IMR-90 (cell line): ENCODE measurements at regions not wholly inside any gene's neighbourhood (a gene's known extent, or its start where the extent isn't known, plus 50 kb on each side); places are given as distances from the start of the nearest gene placed in this dataset.

Source experiments
- ATAC-seq: fragments of 200-7000 bp; cut with Tn5 transposase; 2 replicates; pipeline ENCODE4 v1.9.1; 2020; ENCODE audit warnings: low read depth, mild to moderate bottlenecking, moderate library complexity
- BruUV-seq: library from RNA; stranded (reverse); fragments of 400-500 nt; replicated peaks from 2 replicates; lab custom pipeline; 2021; lab: Mats Ljungman, UMichigan
- CTCF ChIA-PET: fragments of 300-600 bp; formaldehyde crosslinking; extraction: SDS; loops from one replicate; lab custom pipeline; 2021; ENCODE audit warnings: antibody characterized with exemption; lab: Yijun Ruan, JAX
- POLR2A ChIA-PET: fragments of 300-600 bp; sonication (Branson Sonifier 250); formaldehyde crosslinking; loops from one replicate; lab custom pipeline; 2022; ENCODE audit warnings: antibody characterized with exemption; ENCODE audit not compliant: unreplicated experiment; lab: Charles Lee
- DNase-seq: peaks from one replicate; pipeline ENCODE4 v3.0.0; 2013
- H2AFZ ChIP-seq: replicated peaks from 2 replicates; pipeline ENCODE3; 2013; ENCODE audit warnings: low read length, mild to moderate bottlenecking; ENCODE audit not compliant: poor library complexity
- H2AK5ac ChIP-seq: 2 replicates; pipeline ENCODE4 v1.6.1; 2013; ENCODE audit warnings: low read depth, low read length, inconsistent platforms
- H2AK9ac ChIP-seq: replicated peaks from 2 replicates; pipeline ENCODE3; 2013; ENCODE audit warnings: mild to moderate bottlenecking, low read depth, low read length, moderate library complexity; ENCODE audit not compliant: poor library complexity
- H2BK120ac ChIP-seq: 2 replicates; pipeline ENCODE4 v1.6.1; 2013; ENCODE audit warnings: low read depth, low read length, inconsistent platforms
- H2BK15ac ChIP-seq: 3 replicates; pipeline ENCODE4 v1.6.1; 2013; ENCODE audit warnings: low read depth, low read length, inconsistent platforms
- H2BK20ac ChIP-seq: 2 replicates; pipeline ENCODE4 v1.6.1; 2013; ENCODE audit warnings: low read depth, mild to moderate bottlenecking, inconsistent platforms, low read length, moderate library complexity
- H2BK5ac ChIP-seq: 2 replicates; pipeline ENCODE4 v1.6.1; 2013; ENCODE audit warnings: mild to moderate bottlenecking, low read depth, low read length, inconsistent platforms; ENCODE audit not compliant: poor library complexity, severe bottlenecking
- H3K14ac ChIP-seq: replicated peaks from 2 replicates; pipeline ENCODE4 v1.6.1; 2013; ENCODE audit warnings: low read depth, low read length, inconsistent platforms
- H3K18ac ChIP-seq: 2 replicates; pipeline ENCODE4 v1.6.1; 2013; ENCODE audit warnings: low read depth, low read length, control low read depth
- H3K23ac ChIP-seq: 2 replicates; pipeline ENCODE4 v1.6.1; 2013; ENCODE audit warnings: low read depth, low read length, inconsistent platforms
- H3K27ac ChIP-seq: 2 replicates; pipeline ENCODE4 v1.5.1; 2013; ENCODE audit warnings: mild to moderate bottlenecking, control low read depth, low read length; ENCODE audit not compliant: insufficient read depth
- H3K27me3 ChIP-seq: 2 replicates; pipeline ENCODE4 v1.6.1; 2013; ENCODE audit warnings: low read length; ENCODE audit not compliant: control insufficient read depth, insufficient read depth
- H3K36me3 ChIP-seq: 2 replicates; pipeline ENCODE4 v1.6.1; 2013; ENCODE audit warnings: low read length, mixed read lengths; ENCODE audit not compliant: control insufficient read depth, insufficient read depth
- H3K4ac ChIP-seq: 2 replicates; pipeline ENCODE4 v1.6.1; 2013; ENCODE audit warnings: low read depth, low read length, inconsistent platforms
- H3K4me1 ChIP-seq: 2 replicates; pipeline ENCODE4 v1.6.1; 2013; ENCODE audit warnings: low read length, mixed read lengths; ENCODE audit not compliant: control insufficient read depth, insufficient read depth
- H3K4me2 ChIP-seq: 2 replicates; pipeline ENCODE4 v1.6.1; 2013; ENCODE audit warnings: low read depth, mild to moderate bottlenecking, control low read depth, low read length, moderate library complexity
- H3K4me3 ChIP-seq: 2 replicates; pipeline ENCODE4 v1.5.1; 2013; ENCODE audit warnings: low read depth, mild to moderate bottlenecking, control low read depth, low read length, moderate library complexity; ENCODE audit not compliant: insufficient read depth
- H3K56ac ChIP-seq: 2 replicates; pipeline ENCODE4 v1.6.1; 2013; ENCODE audit warnings: low read length, inconsistent platforms; ENCODE audit not compliant: insufficient read depth; ENCODE audit errors: extremely low read depth
- H3K79me1 ChIP-seq, 2 experiments: 2 replicates each; pipeline ENCODE4 v1.6.1; 2013; ENCODE audit warnings: low read length in 2 of 2, inconsistent platforms in 1 of 2, low read depth in 1 of 2
- H3K9ac ChIP-seq: 2 replicates; pipeline ENCODE4 v1.6.1; 2013; ENCODE audit warnings: low read depth, low read length, control low read depth
- H3K9me1 ChIP-seq: 2 replicates; pipeline ENCODE4 v1.6.1; 2013; ENCODE audit warnings: low read length, inconsistent platforms; ENCODE audit not compliant: insufficient read depth
- H3K9me3 ChIP-seq: 2 replicates; pipeline ENCODE4 v1.6.1; 2013; ENCODE audit warnings: low read length; ENCODE audit not compliant: control insufficient read depth, insufficient read depth
- H4K20me1 ChIP-seq: 2 replicates; pipeline ENCODE4 v1.6.1; 2013; ENCODE audit warnings: low read length, inconsistent platforms; ENCODE audit not compliant: insufficient read depth
- H4K5ac ChIP-seq: 2 replicates; pipeline ENCODE4 v1.6.1; 2013; ENCODE audit warnings: mild to moderate bottlenecking, low read depth, low read length, control low read depth
- H4K8ac ChIP-seq, 2 experiments: 2 replicates each; pipeline ENCODE4 v1.6.1; 2013; ENCODE audit warnings: low read depth in 2 of 2, low read length in 2 of 2, control low read depth in 1 of 2, inconsistent platforms in 1 of 2
- H4K91ac ChIP-seq: 2 replicates; pipeline ENCODE4 v1.6.1; 2013; ENCODE audit warnings: low read depth, low read length, inconsistent platforms; ENCODE audit not compliant: insufficient read depth
- BHLHE40 ChIP-seq: fragments of 150-350 bp; IDR thresholded peaks from 2 replicates; pipeline ENCODE4 v1.6.1; 2016; ENCODE audit warnings: mild to moderate bottlenecking, low read depth, low read length
- CEBPB ChIP-seq: IDR thresholded peaks from 2 replicates; pipeline ENCODE4 v1.6.1; 2012; ENCODE audit warnings: low read depth, low read length, improper control_type of control experiment
- CHD1 ChIP-seq: IDR thresholded peaks from 2 replicates; pipeline ENCODE4 v1.6.1; 2012; ENCODE audit warnings: low read depth, low read length, improper control_type of control experiment
- CTCF ChIP-seq: conservative IDR thresholded peaks from 2 replicates; pipeline ENCODE4 v1.5.1; 2012; ENCODE audit warnings: mild to moderate bottlenecking, low read depth, low read length, improper control_type of control experiment
- MAZ ChIP-seq: IDR thresholded peaks from 2 replicates; pipeline ENCODE4 v1.6.1; 2012; ENCODE audit warnings: low read depth, mild to moderate bottlenecking, low read length, improper control_type of control experiment, moderate library complexity, borderline replicate concordance
- RAD21 ChIP-seq: IDR thresholded peaks from 2 replicates; pipeline ENCODE4 v1.6.1; 2012; ENCODE audit warnings: low read length, improper control_type of control experiment
- RCOR1 ChIP-seq: IDR thresholded peaks from 2 replicates; pipeline ENCODE4 v1.6.1; 2012; ENCODE audit warnings: mild to moderate bottlenecking, low read length, improper control_type of control experiment; ENCODE audit not compliant: insufficient replicate concordance
- RFX5 ChIP-seq: IDR thresholded peaks from 2 replicates; pipeline ENCODE4 v1.8.0; 2012; ENCODE audit warnings: low read depth, mild to moderate bottlenecking, low read length, moderate library complexity
- WGBS, 2 experiments: methylation state at CpG; one replicate each; pipeline versions ENCODE4 v1.1.5 to v1.1.7; 2013; ENCODE audit warnings: missing lambda C conversion rate in 2 of 2; ENCODE audit not compliant: insufficient read length in 1 of 2; ENCODE audit errors: extremely low coverage in 2 of 2; 5-methylcytosine and 5-hydroxymethylcytosine counted together
- dilution Hi-C: fragments of 300-500 bp; cut with HindIII; formaldehyde crosslinking; loops from one replicate; pipeline ENCODE4 v1.14.3; 2018; ENCODE audit warnings: low sequenced_read_pairs; ENCODE audit not compliant: unreplicated experiment
- in situ Hi-C: fragments of 300-500 bp; cut with MboI; formaldehyde crosslinking; loops from 3 replicates; pipeline ENCODE4 v1.14.3; 2019; ENCODE audit warnings: low sequenced_read_pairs, inconsistent platforms, mixed read lengths
- intact Hi-C: fragments of 100-400 bp; cut with micrococcal nuclease; formaldehyde crosslinking; loops from 2 replicates; pipeline ENCODE4 v1.10.0; 2022

DNA sequence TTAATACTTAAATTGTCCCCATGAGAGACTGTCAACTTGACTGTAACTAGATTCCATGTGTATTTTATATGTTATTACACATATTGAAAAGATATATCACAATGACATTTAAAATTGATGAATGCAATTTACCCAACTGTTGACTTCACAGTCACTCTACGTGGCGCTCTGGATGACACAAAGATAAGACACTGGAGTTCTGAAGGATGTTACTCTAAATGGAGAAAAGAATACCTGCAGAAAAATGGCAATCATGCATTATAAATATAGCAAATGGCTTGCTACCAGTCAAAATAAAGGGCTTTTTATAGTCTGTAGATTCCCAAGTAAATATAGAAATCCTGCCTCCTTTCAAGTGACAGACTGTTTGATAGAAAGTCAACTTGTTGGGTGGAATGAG, 143.6 kb upstream of the KLF6 start:
- no peak overlapping the region for H2BK20ac ChIP-seq
- no peak for DNase-seq
- WGBS, 2 experiments: no CpG with 5 or more reads among the region's 2 CpGs
- CTCF ChIA-PET: no interaction called here
- H3K9me3 ChIP-seq: no peaks in the 10 kb centered on the region
- no peaks in the 10 kb centered on the region for H4K20me1 ChIP-seq
- H3K56ac ChIP-seq: no peak overlapping the region
- no peaks in the 10 kb centered on the region for H3K79me1 ChIP-seq
- H4K5ac ChIP-seq: no peak overlapping the region
- intact Hi-C loops: no loop called here
- H3K4me3 ChIP-seq: no peak overlapping the region
- no peak for ATAC-seq
- H4K8ac ChIP-seq: no peak overlapping the region
- no peak overlapping the region for H2AK9ac ChIP-seq
- no peak for TF ChIP-seq BHLHE40
- TF ChIP-seq RCOR1: no peak
- TF ChIP-seq CHD1: no peak
- TF ChIP-seq RAD21: no peak
- TF ChIP-seq RFX5: no peak
- TF ChIP-seq MAZ: no peak
- no peak for TF ChIP-seq CEBPB
- TF ChIP-seq CTCF: no peak
- H3K27me3 ChIP-seq: no peaks in the 10 kb centered on the region
- no peak overlapping the region for H3K18ac ChIP-seq
- no peak overlapping the region for H3K4ac ChIP-seq
- H3K9me1 ChIP-seq: no peaks in the 10 kb centered on the region
- in situ Hi-C loops: no loop called here
- POLR2A ChIA-PET: interaction anchor here (0.5 kb wide), 1 partner anchor 145 kb away, joined by 4 read pairs; no protein-coding TSS in a partner anchor
- H3K9ac ChIP-seq: no peak overlapping the region
- H2AK5ac ChIP-seq: no peak overlapping the region
- H2BK5ac ChIP-seq: no peak overlapping the region
- BruUV-seq: no TSS peak
- no peak overlapping the region for H2BK120ac ChIP-seq
- no peak overlapping the region for H3K14ac ChIP-seq
- H2AFZ ChIP-seq: no peak overlapping the region
- H3K36me3 ChIP-seq: no peaks in the 10 kb centered on the region
- H2BK15ac ChIP-seq: no peak overlapping the region
- H3K4me2 ChIP-seq: no peak overlapping the region
- dilution Hi-C loops: no loop called here
- no peak overlapping the region for H3K27ac ChIP-seq
- no peak overlapping the region for H4K91ac ChIP-seq
- H3K23ac ChIP-seq: no peak overlapping the region
- H3K4me1 ChIP-seq: no peaks in the 10 kb centered on the region
